ENCODE measurements at regions not wholly inside any gene's neighbourhood (a gene's known extent, or its start where the extent isn't known, plus 50 kb on each side); places are given as distances from the start of the nearest gene placed in this dataset.

DNA sequence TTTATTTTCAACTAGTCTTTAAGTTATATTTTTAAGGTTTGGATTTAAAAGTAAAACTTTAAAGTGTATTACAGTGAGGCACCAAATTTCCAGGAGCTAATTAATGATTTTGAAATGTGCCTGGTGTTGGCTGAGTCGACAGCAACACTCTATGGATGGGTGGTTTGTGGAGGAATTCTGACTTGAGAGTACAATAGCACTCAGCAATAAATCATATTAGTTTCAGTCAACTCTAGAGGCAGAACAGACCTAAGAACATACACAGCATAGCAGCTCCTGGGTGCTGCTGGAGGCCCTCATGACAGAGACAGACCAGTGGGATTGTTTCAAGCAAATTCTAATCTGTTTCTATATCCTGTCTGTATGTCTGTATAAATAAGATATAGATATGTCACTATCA lies 673.4 kb downstream of the TRIML1 start:
- H3K4me3 Mint-ChIP-seq: no peak overlapping the region
- no peak for DNase-seq (ENCODE audit: low spot score in 2 of 2, unreplicated experiment in 2 of 2)
- no peaks in the 10 kb centered on the region for H3K4me1 Mint-ChIP-seq
- H3K36me3 Mint-ChIP-seq: peaks cover 3% of the 10 kb centered on the region
- H3K27ac Mint-ChIP-seq: no peak overlapping the region
- H3K9me3 Mint-ChIP-seq: peaks cover 6% of the 10 kb centered on the region
- no peaks in the 10 kb centered on the region for H3K27me3 Mint-ChIP-seq (ENCODE audit: low read depth)
- TF ChIP-seq, protein P1, sequence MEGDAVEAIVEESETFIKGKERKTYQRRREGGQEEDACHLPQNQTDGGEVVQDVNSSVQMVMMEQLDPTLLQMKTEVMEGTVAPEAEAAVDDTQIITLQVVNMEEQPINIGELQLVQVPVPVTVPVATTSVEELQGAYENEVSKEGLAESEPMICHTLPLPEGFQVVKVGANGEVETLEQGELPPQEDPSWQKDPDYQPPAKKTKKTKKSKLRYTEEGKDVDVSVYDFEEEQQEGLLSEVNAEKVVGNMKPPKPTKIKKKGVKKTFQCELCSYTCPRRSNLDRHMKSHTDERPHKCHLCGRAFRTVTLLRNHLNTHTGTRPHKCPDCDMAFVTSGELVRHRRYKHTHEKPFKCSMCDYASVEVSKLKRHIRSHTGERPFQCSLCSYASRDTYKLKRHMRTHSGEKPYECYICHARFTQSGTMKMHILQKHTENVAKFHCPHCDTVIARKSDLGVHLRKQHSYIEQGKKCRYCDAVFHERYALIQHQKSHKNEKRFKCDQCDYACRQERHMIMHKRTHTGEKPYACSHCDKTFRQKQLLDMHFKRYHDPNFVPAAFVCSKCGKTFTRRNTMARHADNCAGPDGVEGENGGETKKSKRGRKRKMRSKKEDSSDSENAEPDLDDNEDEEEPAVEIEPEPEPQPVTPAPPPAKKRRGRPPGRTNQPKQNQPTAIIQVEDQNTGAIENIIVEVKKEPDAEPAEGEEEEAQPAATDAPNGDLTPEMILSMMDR (IDR thresholded peaks at IDR 0.05; ENCODE audit: unreplicated experiment): no peak

DNA sequence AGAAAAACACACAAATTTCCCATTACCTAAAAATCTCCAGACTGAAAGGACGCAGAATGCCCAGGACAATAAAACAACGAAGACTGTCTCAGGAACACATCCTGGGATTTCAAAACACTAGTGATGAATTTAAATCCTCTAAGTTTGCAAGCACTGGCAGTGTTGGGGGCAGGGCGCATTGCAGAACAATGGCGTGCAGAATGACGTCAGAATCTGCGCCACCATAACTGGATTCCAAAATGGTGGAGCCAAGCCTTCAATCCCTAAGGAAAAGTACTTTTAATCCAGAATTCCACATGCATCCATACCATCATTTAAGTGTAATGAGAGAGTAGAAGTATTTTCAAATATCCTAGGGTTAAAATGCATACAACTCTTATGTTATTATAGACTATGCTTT lies 679.1 kb downstream of the TRIML1 start:
- no peaks in the 10 kb centered on the region for H3K4me1 Mint-ChIP-seq
- no peak overlapping the region for H3K4me3 Mint-ChIP-seq
- H3K36me3 Mint-ChIP-seq: peaks cover 3% of the 10 kb centered on the region
- H3K27me3 Mint-ChIP-seq (ENCODE audit: low read depth): no peaks in the 10 kb centered on the region
- H3K27ac Mint-ChIP-seq: no peak overlapping the region
- TF ChIP-seq, protein P1 (IDR thresholded peaks at IDR 0.05; ENCODE audit: unreplicated experiment): no peak
- DNase-seq (ENCODE audit: low spot score in 2 of 2, unreplicated experiment in 2 of 2): no peak
- peaks cover 6% of the 10 kb centered on the region for H3K9me3 Mint-ChIP-seq

GRCh38 chr4:188819233-188819632 lies 680.0 kb downstream of the TRIML1 start:
- no peak overlapping the region for H3K4me3 Mint-ChIP-seq
- no peak overlapping the region for H3K27ac Mint-ChIP-seq
- H3K9me3 Mint-ChIP-seq: peaks cover 1% of the 10 kb centered on the region
- H3K27me3 Mint-ChIP-seq (ENCODE audit: low read depth): no peaks in the 10 kb centered on the region
- no peak for DNase-seq (ENCODE audit: low spot score in 2 of 2, unreplicated experiment in 2 of 2)
- TF ChIP-seq, protein P1 (IDR thresholded peaks at IDR 0.05; ENCODE audit: unreplicated experiment): no peak
- H3K4me1 Mint-ChIP-seq: no peaks in the 10 kb centered on the region
- no peaks in the 10 kb centered on the region for H3K36me3 Mint-ChIP-seq

GRCh38 chr4:188821500-188821899 lies 682.3 kb downstream of the TRIML1 start:
- Mint-ChIP-seq H3K9me3 (no peaks in the 10 kb centered on the region), H3K4me3 (no peak overlapping the region), H3K27me3 (ENCODE audit: low read depth) (no peaks in the 10 kb centered on the region), H3K4me1 (no peaks in the 10 kb centered on the region), H3K27ac (no peak overlapping the region), H3K36me3 (no peaks in the 10 kb centered on the region)
- TF ChIP-seq, protein P1 (IDR thresholded peaks at IDR 0.05; ENCODE audit: unreplicated experiment): no peak
- DNase-seq (ENCODE audit: low spot score in 2 of 2, unreplicated experiment in 2 of 2): no peak

DNA sequence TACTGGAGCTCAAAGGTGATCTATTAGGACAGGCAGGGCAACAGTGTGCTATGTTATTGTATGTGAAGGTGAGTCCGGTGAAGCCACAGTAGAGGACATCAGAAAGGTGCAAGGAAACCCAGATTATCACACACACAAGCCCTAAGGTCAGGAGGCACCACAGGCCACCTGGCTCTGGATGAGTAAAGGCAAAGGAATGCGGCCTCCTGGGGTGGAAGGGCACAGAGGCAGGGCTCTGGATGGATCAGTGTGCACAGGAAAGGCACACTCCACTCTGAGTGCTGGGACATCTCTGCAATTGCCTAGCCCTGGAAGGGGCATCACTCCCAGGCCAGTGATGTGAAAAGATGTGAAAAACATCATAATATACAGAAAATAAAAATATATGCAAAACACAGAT lies 683.5 kb downstream of the TRIML1 start:
- Mint-ChIP-seq H3K4me1 (no peaks in the 10 kb centered on the region), H3K36me3 (no peaks in the 10 kb centered on the region), H3K9me3 (no peaks in the 10 kb centered on the region), H3K27ac (no peak overlapping the region), H3K27me3 (ENCODE audit: low read depth) (no peaks in the 10 kb centered on the region), H3K4me3 (no peak overlapping the region)
- TF ChIP-seq, protein P1 (IDR thresholded peaks at IDR 0.05; ENCODE audit: unreplicated experiment): no peak
- DNase-seq (ENCODE audit: low spot score in 2 of 2, unreplicated experiment in 2 of 2): no peak

DNA sequence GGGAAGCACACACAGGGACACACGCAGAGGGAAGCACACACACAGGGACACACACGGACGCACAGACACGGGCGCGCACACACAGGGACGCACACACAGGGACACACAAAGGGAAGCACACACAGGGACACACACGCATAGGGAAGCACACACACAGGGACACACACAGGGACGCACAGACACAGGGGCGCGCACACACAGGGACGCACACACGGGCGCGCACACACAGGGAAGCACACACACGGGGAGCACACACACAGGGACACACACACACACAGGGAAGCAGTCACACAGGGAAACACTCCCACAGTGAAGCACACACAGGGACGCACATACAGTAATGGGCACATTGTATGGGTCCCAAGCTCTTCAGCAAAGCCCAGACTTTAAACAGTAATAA lies 685.3 kb downstream of the TRIML1 start:
- H3K27me3 Mint-ChIP-seq (ENCODE audit: low read depth): no peaks in the 10 kb centered on the region
- H3K36me3 Mint-ChIP-seq: no peaks in the 10 kb centered on the region
- TF ChIP-seq, protein P1 (IDR thresholded peaks at IDR 0.05; ENCODE audit: unreplicated experiment): no peak
- no peak overlapping the region for H3K27ac Mint-ChIP-seq
- H3K9me3 Mint-ChIP-seq: no peaks in the 10 kb centered on the region
- H3K4me3 Mint-ChIP-seq: no peak overlapping the region
- no peaks in the 10 kb centered on the region for H3K4me1 Mint-ChIP-seq
- no peak for DNase-seq (ENCODE audit: low spot score in 2 of 2, unreplicated experiment in 2 of 2)
